ENCODE measurements at regions not wholly inside any gene's neighbourhood (a gene's known extent, or its start where the extent isn't known, plus 50 kb on each side); places are given as distances from the start of the nearest gene placed in this dataset.

GRCh38 chr2:4618141-4618540 is 914.8 kb downstream of the DCDC2C start:
- DNase-seq = no peak

DNA sequence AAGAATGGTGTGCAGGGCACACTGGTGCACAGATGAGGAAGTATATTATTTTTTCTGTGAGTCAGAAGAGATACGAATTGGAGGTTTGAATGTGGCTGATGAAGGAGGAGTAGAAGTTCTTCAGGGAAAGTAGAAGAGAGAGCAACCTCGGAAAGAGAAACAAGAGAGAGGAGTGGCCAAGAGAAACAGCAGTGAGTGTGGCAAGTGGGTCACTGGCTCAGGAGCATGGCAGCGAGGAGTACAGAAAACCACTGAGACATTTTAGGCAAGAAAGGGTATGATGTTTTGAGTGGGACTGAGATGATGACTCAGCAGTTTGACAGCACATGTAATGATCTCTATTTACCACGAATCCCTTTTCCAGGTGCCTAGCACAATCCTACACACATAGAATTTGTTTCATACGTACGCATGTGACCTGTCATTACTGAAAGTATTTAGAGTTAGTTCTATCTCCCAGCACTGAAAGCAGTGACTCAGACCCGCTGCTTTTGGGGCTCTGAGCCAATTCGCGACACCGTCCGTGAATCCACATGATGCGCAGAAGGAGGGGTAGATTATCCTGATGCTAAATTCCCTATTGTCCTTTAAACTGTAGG is 915.4 kb downstream of the DCDC2C start:
- no peak for DNase-seq

GRCh38 chr2:4628998-4629501 is 925.7 kb downstream of the DCDC2C start:
- no peak for DNase-seq

- no peak for DNase-seq
Measured at GRCh38 chr2:4635289-4635688, 931.9 kb downstream of the DCDC2C start.

DNA sequence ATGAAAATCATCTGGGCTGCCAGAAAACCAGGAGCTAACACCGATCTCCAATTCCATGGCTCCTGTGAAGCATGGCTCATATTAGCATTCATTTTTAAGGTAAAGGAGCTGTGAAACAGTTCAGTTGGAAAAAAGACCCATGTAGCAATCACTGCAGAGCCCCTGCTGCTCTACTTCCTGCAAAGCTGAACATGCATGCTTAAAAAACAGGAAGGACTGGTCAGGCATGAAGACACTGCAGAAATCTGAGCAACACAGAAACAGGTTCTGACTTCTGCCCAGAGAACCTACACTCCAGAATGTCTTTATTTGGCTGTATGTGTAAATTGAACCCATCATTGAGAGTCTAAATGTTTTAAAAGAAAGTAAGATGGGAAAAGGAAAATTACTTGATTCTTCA is 950.6 kb downstream of the DCDC2C start:
- no peak for DNase-seq

GRCh38 chr2:4656326-4656725 is 953.0 kb downstream of the DCDC2C start:
- no peak for DNase-seq

DNA sequence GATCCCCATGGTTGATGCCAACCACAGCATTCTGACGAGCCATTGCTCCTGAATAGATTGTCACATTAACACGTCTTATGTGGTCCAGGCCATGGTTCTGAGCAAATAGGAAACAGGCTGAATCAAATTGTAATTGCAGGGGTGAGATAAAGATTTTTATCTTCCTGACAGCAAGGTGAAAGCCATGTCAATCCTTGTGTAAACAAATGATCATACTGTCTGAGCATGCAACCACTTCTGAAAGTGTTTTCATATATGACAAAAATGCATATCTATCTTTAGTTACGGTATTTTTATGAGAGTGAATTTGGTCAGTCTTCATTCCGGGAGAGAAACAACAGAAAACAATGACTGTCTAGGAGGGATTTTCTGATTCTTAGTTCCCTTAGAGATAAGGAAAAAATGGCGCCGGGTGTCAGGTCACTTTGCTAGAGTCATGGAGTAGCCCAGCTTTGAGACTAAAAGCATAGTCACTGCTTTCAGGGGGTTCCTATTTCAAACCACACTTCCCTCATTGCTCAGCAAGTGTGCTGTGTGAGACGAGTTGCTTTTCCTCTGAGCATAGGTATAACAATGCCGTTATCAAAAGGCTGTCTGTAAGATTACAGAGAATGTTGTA is 958.9 kb downstream of the DCDC2C start:
- no peak for DNase-seq

GRCh38 chr2:4668381-4668780 is 965.0 kb downstream of the DCDC2C start:
- DNase-seq = peak; percentile 18

DNA sequence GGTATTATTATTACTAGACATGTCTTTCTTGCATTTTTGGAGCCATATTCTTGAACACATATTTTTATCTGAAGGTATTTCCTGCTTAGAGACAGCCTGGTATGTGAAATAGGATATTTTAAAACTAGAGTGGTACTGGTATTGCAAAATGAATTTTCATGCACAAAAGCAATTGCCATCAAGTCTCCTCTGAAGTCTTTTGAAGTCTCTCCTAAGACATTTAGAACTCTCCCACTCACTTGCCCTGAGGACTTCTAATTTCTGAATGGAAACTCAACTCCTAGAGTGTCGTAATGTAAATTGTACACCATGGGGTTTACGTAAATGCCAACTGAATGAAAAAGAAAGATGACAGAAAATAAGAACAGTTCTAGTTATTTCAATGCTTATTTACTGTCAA is 967.0 kb downstream of the DCDC2C start:
- DNase-seq = no peak

- peak; percentile 5 for DNase-seq
Measured at GRCh38 chr2:4673025-4673489, 969.7 kb downstream of the DCDC2C start.

DNA sequence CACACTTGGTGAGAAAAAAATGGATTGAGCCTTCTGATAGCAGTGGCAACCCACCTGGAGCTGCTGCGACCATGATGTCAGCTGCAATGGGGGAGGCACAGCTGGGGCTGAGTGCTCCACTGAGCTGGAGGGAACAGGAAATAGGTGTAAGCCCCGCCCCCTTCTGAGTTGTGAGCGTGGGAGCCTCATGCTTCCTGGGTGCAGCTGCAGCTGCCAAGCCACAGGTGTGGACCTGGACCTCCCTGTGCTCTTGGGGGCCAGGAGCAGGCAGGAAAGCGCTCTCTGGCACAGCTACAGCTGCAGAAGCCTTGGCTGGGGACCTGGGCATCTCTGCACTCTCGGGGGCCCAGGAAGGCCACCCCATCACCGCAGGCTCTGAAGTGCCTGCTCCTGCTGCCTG is 970.6 kb downstream of the DCDC2C start:
- DNase-seq = no peak

DNA sequence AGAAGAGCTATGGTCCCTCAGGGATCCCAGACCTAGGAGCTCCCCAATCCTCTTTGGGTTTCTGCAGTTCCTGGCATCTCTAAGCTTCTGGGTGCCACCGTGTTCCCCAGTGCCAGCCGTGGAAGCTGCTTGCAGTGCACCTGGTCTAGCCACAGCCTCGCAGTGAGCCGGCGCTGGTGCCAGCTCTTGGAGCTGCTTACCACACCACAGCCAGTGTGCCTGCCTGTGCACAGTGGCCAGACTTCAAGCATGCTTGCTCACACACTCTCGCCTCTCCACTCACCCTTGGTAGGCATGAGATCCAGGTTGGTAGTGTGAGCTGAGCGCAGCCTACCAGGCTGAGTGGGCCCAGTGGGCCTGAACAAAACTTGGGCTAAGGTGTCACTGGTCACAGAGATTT is 971.9 kb downstream of the DCDC2C start:
- DNase-seq = no peak

DNA sequence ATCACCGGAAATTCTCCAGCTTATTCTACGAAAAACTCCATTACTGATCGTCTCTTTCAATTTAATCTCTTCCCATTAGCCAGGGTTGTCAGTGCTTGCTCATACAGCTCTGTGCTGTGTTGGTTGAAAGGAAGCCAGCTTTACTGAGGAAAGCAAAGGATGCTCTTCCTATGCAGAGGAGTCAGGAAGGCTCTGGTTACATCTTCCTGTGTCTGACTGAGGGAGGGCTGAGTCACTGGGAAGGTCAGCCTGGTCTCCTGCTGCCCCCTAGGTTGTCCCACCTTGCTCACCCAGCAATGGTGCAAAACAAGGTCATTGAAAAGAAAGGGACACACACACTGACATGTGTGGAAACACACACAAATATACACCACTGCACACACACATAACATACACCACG is 975.6 kb downstream of the DCDC2C start:
- DNase-seq = no peak

DNA sequence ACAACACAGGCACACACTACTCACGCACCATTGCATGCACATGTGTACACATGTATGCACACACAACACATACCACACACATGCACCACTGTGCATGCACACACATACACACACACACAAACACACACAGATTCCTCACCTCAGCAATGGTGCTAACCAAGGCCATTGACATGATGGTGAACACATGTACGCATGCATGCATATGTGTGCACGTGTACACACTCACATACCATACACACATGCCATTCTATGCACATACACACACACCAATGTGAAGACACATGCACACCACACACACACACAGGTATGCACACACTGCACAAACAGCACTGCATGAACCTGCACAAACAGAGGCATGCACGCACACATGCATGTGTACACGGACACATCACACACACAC is 976.0 kb downstream of the DCDC2C start:
- DNase-seq = no peak

GRCh38 chr2:4684921-4685320 is 981.5 kb downstream of the DCDC2C start:
- no peak for DNase-seq

DNA sequence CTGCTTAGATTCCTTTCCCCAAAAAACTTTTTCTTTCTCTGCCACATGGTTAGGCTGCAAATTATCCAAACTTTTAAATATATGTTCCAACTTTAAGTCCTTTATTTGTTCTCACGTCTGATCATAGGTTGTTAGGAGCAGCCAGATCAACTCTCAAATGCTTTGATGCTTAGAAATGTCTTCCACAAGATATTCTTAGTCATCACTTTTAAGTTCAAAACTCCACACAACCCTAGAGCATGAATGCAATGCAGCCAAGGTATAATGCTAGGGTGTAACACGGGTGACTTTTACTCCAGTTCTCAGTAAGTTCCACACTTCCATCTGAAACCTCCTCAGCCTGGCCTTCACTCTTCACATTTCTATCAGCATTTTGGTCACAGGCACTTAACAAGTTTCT is 987.5 kb downstream of the DCDC2C start:
- DNase-seq = no peak

GRCh38 chr2:4693266-4693665 is 989.9 kb downstream of the DCDC2C start:
- DNase-seq = no peak

DNA sequence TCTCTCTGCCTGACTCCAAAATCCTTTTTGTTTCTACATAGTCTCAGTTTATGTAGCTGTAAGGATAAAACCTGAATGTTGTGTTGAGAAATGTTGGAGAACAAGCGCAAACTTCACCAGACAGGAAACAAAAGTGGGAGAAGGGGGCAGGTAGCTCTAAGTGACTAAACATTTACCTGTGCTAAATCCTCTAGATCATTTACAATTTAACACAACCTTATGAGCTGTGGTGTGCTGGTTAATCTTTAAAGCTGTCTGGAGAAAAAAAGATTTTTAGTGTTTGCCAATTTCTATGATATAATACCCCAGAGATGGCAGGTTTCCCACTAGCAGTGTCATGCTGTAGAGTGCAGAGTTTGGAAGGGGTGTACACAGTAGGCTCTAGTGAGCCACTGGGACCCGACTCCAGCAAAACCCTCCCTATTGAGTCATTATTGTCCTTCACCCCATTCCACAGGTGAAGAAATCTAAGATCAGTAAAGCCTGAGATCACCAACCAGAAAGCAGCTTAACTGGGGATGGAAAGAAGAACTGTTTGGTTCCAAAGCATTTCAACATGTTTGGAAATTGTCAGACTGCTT is 992.0 kb downstream of the DCDC2C start:
- no peak for DNase-seq

DNA sequence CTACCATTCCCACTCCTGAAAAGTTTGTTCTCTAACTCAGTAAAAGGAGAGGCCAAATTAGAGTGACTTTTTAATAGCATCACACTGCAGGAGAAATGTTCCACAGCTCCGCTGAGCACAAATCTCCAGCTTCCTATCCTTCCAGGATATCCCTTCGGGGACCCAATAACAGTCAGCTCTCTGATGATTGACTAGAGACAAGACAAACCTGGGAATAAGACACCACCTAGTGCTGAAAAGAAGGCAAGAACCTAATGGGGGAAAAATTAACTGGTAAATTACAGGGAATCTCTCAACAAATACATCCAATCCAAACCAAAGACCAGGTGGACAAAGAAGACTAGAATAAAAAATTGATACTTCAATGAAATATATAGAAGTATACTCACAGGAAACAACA is 977.1 kb upstream of the SOX11 start:
- DNase-seq = no peak

DNA sequence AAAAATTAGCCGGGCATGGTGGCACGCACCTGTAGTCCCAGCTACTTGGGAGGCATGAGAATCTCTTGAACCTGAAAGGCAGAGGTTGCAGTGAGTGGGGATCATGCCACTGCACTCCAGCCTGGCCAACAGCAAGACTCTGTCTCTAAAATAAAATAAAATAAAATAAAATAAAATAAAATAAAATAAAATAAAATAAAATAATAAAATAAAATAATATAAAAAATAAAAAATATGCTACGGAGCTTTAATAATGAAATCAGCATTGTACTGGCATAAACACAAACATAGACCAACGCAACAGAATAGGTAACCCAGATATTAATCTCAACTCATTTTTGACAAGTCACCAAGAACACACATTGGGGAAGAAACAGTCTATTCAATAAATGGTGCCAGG is 973.4 kb upstream of the SOX11 start:
- no peak for DNase-seq

DNA sequence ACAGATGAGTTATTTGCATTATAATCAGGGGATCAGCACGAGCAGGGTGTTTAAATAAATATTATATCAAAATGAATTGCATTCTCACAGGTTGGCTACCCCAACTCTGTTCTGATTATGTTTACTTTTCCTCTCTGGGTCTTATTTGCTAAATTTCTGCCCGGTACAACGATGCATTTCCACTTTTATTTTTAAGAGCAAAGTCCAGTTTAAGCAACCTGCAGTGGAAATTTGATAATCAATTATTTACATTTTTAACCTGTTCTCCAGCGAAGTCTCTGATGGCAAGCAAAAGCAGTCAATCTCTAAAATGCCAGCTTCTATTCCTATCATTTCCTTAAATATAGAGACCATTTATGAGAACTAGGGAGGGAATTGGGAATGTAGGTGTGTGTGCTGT is 966.6 kb upstream of the SOX11 start:
- no peak for DNase-seq

DNA sequence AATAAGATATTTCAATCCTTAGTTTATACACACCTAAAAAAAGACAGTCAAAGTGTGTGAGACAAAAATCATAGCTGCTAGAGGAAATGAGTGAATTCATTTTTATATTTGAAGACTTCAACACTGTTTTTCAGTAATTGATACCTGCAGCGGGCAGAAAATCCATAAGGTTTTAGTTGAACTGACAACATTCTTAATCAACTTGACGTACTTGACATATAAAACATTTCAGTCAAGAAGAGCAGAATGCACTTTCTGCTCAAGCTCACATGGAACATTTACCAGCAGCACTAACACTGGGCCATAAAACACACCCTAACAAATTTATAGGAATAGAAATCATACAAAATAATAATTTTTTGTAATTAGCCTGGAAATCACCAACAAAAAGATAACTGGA is 959.6 kb upstream of the SOX11 start:
- DNase-seq = no peak

DNA sequence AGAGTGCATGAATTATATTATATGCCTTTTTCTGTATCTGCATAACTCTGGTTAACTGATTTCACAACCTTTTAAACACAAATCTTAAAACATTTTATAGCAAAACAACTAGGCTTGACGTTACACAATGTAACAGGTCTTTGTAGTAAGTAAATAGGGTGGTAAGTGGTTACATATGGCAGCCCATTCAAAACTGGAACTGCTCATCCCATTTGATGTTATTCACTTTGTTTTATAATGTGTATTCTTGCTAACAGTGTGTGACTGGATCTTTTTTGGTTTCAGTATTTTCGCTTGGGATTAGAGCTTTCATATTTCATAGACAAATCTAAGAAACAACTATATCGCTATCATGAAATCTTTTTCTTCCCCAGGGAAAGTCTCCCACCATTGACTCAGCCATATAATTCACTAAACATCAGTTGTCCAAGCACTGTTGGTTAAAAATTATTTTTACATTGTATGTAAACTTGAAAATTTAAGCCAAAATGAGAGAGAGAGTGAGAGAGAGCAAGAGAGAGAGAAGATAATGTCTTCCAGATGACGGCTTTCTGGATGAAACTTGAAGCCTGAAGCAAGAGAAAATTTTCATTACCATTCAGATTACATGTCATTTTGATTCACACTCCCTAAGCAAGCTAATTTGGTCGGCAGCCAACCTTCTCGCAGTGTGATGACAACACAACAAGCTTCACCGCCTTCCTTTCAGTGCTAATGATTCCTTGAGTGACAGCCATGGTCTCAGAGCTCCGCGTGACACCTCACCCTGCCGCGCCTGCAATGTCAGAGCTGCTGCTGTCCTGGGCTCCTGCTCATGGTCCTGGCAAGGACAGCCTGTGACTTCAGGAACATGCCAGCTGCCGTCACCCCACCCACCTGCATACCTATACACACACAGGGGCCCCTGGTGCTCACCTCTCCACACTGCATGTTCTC is 946.9 kb upstream of the SOX11 start:
- no peak for DNase-seq

Data from hematopoietic multipotent progenitor cell treated with erythropoietin and hydrocortisone succinate and interleukin-3 and kit ligand, for 4 days (in vitro differentiated cells).